ENCODE measurements at regions not wholly inside any gene's neighbourhood (a gene's known extent, or its start where the extent isn't known, plus 50 kb on each side); places are given as distances from the start of the nearest gene placed in this dataset.

DNA sequence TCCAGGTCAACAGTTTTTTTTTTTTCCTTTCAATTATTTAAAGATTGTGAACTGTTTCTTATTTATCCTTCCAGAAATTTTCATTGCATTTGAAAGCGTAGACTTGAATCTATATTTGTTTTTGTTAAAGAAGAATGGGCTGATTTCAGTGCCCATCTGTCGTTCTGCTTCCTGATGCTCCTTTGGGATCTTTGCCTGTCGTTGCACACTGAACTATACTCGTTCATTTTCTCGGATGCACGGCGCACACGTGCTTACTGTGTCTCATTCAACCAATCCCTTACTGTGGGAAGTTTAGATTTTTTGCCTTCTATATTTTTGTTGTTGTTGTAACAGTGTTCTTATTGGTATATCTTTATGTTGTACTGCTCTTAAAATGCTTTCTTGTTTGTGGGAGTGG, 149.7 kb downstream of the VAPA start:
- Histone ChIP-seq H2BK5ac (ENCODE audit: insufficient read length, low read length) (no peak overlapping the region), H3K9ac (ENCODE audit: extremely low read depth, insufficient read length, low read length) (no peak overlapping the region), H3K56ac (ENCODE audit: insufficient read length, low read depth, low read length) (no peak overlapping the region), H4K91ac (ENCODE audit: insufficient read length, low read depth, low read length) (no peak overlapping the region), H3K4me2 (ENCODE audit: insufficient read depth, insufficient read length, low read length) (no peak overlapping the region), H3K27me3 (ENCODE audit: insufficient read depth, low read length) (no peaks in the 10 kb centered on the region), H3K4ac (ENCODE audit: low read depth, low read length) (no peak overlapping the region), H3K14ac (ENCODE audit: insufficient read depth, low read length) (no peak overlapping the region), H4K8ac (replicated peaks; ENCODE audit: insufficient read length, low read depth, low read length) (no peak overlapping the region), H3K9me3 (ENCODE audit: control insufficient read depth, low read depth, low read length) (no peaks in the 10 kb centered on the region), H3K79me1 (ENCODE audit: insufficient read depth, low read depth, low read length, poor library complexity, severe bottlenecking) (no peaks in the 10 kb centered on the region), H2AK5ac (ENCODE audit: insufficient read length, low read length) (no peak overlapping the region), H3K79me2 (ENCODE audit: insufficient read depth, low read length) (no peaks in the 10 kb centered on the region), H2BK12ac (ENCODE audit: insufficient read length, low read depth, low read length) (no peak overlapping the region), H3K18ac (ENCODE audit: insufficient read length, low read depth, low read length) (no peak overlapping the region), H4K20me1 (ENCODE audit: control insufficient read depth, insufficient read depth, insufficient read length) (no peaks in the 10 kb centered on the region), H3T11ph (ENCODE audit: low read length) (no peak overlapping the region), H3K23ac (ENCODE audit: insufficient read length, low read depth, low read length) (no peak overlapping the region), H4K5ac (ENCODE audit: insufficient read length, low read depth, low read length) (no peak overlapping the region), H2BK20ac (ENCODE audit: low read depth, low read length, poor library complexity, severe bottlenecking) (no peak overlapping the region), H3K23me2 (ENCODE audit: insufficient read length, low read depth, low read length, poor library complexity, severe bottlenecking) (peaks cover 2% of the 10 kb centered on the region), H2BK120ac (ENCODE audit: low read depth, low read length, poor library complexity, severe bottlenecking) (no peak overlapping the region), H3K27ac (ENCODE audit: insufficient read length, low read depth, low read length) (no peak overlapping the region), H2BK15ac (ENCODE audit: low read depth, low read length) (no peak overlapping the region), H3K4me1 (ENCODE audit: insufficient read depth, low read length) (no peaks in the 10 kb centered on the region), H2AFZ (ENCODE audit: low read length) (no peak overlapping the region)
- DNase-seq = no peak
- no peaks in the 10 kb centered on the region for H3K36me3 Mint-ChIP-seq (ENCODE audit: insufficient read depth in 1 of 3, low read depth in 3 of 3)
- peaks cover 5% of the 10 kb centered on the region for H3K27me3 Mint-ChIP-seq (ENCODE audit: low read depth)
- H3K4me1 Mint-ChIP-seq = peaks cover 24 to 32% of the 10 kb centered on the region in 2 experiments
- no peak overlapping the region for H3K4me3 Mint-ChIP-seq
- no peaks in the 10 kb centered on the region; a peak in 1 of 5 replicates for H3K9me3 Mint-ChIP-seq
- no peak overlapping the region for H3K27ac Mint-ChIP-seq
- TF ChIP-seq, protein P1, sequence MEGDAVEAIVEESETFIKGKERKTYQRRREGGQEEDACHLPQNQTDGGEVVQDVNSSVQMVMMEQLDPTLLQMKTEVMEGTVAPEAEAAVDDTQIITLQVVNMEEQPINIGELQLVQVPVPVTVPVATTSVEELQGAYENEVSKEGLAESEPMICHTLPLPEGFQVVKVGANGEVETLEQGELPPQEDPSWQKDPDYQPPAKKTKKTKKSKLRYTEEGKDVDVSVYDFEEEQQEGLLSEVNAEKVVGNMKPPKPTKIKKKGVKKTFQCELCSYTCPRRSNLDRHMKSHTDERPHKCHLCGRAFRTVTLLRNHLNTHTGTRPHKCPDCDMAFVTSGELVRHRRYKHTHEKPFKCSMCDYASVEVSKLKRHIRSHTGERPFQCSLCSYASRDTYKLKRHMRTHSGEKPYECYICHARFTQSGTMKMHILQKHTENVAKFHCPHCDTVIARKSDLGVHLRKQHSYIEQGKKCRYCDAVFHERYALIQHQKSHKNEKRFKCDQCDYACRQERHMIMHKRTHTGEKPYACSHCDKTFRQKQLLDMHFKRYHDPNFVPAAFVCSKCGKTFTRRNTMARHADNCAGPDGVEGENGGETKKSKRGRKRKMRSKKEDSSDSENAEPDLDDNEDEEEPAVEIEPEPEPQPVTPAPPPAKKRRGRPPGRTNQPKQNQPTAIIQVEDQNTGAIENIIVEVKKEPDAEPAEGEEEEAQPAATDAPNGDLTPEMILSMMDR (conservative IDR thresholded peaks at IDR 0.05) = no peak
- no CpG with 5 or more reads among the region's 8 CpGs for WGBS (ENCODE audit: extremely low coverage, insufficient read length, low lambda C conversion rate)

Data from H9 (cell line).